ENCODE measurements at regions not wholly inside any gene's neighbourhood (a gene's known extent, or its start where the extent isn't known, plus 50 kb on each side); places are given as distances from the start of the nearest gene placed in this dataset.

GRCh38 chr2:57862153-57862552 is 184.5 kb upstream of the VRK2 start:
- no peak for DNase-seq

GRCh38 chr2:57862727-57863126 is 183.9 kb upstream of the VRK2 start:
- no peak for DNase-seq

GRCh38 chr2:57864926-57865325 is 181.7 kb upstream of the VRK2 start:
- no peak for DNase-seq

- DNase-seq, result no peak
These were observed 178.9 kb upstream of the VRK2 start for GRCh38 chr2:57867730-57868129.

GRCh38 chr2:57868619-57869139 is 177.9 kb upstream of the VRK2 start:
- DNase-seq, result no peak

- DNase-seq, result no peak
These were observed 176.8 kb upstream of the VRK2 start for GRCh38 chr2:57869758-57870344.

- no peak for DNase-seq
These were observed 170.3 kb upstream of the VRK2 start for GRCh38 chr2:57876313-57876712.

- no peak for DNase-seq
These were observed 168.8 kb upstream of the VRK2 start for GRCh38 chr2:57877811-57878170.

- DNase-seq, result no peak
These were observed 168.3 kb upstream of the VRK2 start for GRCh38 chr2:57878171-57878865.

- no peak for DNase-seq
These were observed 167.8 kb upstream of the VRK2 start for GRCh38 chr2:57878866-57879210.

- no peak for DNase-seq
These were observed 166.2 kb upstream of the VRK2 start for GRCh38 chr2:57880446-57880845.

GRCh38 chr2:57880967-57881366 is 165.6 kb upstream of the VRK2 start:
- DNase-seq, result no peak

GRCh38 chr2:57881998-57882888 is 164.4 kb upstream of the VRK2 start:
- no peak for DNase-seq

- DNase-seq, result no peak
These were observed 163.6 kb upstream of the VRK2 start for GRCh38 chr2:57882895-57883515.

GRCh38 chr2:57884281-57884680 is 162.3 kb upstream of the VRK2 start:
- no peak for DNase-seq

- DNase-seq, result no peak
These were observed 160.9 kb upstream of the VRK2 start for GRCh38 chr2:57885742-57886141.

- no peak for DNase-seq
These were observed 160.3 kb upstream of the VRK2 start for GRCh38 chr2:57886161-57886786.

- no peak for DNase-seq
These were observed 158.1 kb upstream of the VRK2 start for GRCh38 chr2:57888463-57888862.

GRCh38 chr2:57890464-57890863 is 156.1 kb upstream of the VRK2 start:
- no peak for DNase-seq

GRCh38 chr2:57891086-57891712 is 155.4 kb upstream of the VRK2 start:
- DNase-seq, result no peak

GRCh38 chr2:57892920-57893319 is 153.7 kb upstream of the VRK2 start:
- no peak for DNase-seq

- DNase-seq, result no peak
These were observed 153.3 kb upstream of the VRK2 start for GRCh38 chr2:57893347-57893746.
